Activated naive CD4-positive, alpha-beta T cell (primary cell): ENCODE measurements at regions not wholly inside any gene's neighbourhood (a gene's known extent, or its start where the extent isn't known, plus 50 kb on each side); places are given as distances from the start of the nearest gene placed in this dataset.
A peak's percentile ranks its signal among the peaks of the same experiment; 100 is the strongest.

ENCODE experiments used
- DNase-seq, 4 experiments: peaks; one replicate each; lab custom pipeline; 2025; lab: John Stamatoyannopoulos, UW

DNA sequence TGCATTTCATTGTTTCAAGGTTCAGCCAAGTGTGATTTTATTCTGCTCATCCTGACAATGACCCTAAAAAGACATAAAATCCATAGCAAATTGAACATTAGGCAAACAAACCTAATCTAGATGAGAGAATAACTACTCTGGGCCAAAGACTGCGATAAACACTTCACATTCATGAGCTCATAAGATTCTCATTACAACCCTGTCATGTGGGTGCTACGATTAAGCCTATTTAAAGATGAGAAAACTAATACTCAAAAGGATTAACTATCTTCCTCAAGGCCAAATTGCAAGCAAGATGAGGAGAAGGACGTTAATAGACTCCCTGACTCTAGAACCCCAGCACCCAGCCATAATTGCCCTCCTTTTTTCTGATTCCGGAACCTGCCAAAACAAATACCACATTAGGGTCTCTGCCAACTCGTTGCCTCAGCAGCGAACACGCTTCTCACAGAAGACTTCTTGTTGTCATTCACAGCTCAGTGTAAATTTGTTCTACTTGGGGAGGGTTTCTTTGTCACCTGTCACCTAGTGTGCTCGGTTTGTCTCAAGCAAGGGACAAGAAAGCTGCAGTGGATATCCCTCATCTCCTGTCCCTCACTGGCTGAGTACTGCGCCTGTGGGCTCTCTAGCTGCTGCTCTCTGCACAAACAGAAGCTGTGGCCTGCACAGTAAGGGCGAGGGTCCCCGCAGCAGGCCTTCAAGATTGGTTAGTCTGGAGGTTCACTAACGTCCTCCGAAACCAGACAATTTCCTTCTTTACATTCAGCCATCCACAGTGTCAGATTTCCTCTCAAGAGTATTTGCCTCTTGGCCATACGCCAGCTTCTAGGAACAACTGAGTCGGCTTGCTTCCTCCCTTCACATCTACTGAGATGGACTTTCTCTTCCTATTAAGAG is 200.0 kb upstream of the UBE2E2 start:
- DNase-seq = no peak

DNA sequence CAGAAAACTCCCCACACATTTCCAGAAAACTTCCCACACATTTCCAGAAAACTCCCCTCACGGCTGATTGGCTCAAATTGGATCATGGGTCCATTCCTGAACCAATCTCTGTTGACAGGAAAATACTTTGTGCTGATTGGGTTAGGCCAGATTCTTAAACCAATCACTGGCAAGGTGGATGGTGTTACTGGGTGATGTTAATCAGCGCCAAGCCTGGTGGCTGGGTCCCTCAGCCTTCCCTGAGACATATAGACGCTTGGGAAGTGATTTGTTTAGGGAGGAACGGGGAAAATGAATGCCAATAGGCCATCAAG is 199.4 kb upstream of the UBE2E2 start:
- DNase-seq = no peak

DNA sequence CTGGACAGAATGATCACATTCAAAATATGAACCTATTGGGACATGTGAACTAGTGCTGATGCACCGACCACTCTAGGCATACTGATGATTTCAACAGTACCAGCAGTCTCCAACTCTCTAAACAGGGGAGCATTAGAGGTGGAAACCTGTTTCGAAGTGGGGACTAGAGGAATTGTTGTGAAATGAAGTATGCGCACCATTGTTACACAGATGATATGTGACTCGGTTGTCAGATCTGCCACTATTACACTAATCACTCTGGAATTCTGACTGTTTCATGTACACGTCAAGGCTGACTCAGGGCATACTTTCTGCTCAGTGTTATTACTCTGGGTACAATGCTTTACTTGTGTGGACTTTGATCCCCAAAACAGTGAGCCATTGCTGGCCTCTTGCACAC is 198.2 kb upstream of the UBE2E2 start:
- DNase-seq = no peak

DNA sequence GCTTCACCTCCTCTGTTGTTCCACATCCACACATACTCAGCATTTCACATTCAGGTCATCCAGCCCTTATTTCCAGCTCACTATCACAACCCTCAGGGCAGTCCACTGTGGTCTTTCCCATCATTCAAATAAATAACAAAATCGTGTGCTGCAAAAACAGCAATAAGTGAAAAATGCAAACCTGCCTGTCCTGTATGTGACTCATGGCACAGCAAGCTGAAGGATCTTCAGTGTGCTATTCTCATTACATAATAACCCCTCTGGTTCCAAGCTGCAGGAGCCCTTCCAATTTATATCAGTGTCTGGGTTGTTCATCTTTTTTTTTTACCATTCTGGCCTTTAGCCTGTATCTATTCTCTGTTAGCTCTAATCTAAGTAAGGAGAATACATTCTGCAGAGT is 185.3 kb upstream of the UBE2E2 start:
- DNase-seq = no peak

DNA sequence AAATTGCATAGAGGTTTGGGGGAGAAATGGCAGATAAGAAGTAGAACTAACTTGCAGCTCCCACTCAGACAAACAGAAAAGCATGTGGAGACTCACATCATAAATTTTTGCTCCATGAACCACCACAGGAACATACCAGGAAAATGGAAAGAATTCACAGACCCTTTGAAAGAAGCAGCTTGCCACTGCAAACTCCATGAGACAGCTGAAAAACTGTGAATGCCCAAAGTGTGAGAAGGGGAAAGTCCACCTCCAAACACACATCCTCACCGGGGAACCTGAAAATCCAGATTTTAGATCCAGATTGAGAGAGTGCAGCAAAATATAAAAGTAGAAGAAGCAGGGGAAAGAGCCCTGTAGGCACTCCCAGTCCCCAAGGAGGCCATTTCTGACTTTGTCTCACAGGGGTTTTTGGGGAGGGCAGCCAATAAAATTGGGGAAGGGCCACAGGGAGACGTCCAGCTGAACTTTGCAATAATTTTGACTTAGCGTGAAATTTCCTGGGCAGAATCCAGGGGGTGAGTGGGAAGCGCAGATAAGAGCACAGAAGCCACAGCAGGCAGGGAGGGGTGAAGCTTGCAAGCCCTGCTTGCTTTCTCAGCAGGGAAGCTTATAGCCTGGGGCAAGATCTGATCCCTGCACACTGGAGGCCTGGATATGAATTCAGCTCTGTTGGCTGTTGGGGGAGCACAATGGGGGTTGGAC is 183.4 kb upstream of the UBE2E2 start:
- no peak for DNase-seq

DNA sequence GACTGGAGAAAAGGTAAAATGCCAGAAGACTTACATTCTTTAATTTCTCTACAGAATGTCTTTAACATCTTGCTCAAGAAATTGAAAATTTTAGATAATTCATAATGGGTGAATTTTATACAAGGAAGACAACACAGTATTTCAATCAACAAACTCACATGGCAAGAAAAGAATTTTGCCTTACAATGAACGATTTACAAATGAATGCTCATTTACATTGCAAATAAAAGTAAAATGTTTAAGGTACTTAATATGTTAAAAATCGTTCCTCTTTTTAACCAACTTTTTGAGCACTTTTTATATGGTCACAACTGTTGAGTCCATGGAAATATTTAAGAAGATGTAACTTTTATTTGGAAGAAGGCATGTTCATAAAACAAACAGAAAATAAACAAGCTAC is 174.8 kb upstream of the UBE2E2 start:
- no peak for DNase-seq

DNA sequence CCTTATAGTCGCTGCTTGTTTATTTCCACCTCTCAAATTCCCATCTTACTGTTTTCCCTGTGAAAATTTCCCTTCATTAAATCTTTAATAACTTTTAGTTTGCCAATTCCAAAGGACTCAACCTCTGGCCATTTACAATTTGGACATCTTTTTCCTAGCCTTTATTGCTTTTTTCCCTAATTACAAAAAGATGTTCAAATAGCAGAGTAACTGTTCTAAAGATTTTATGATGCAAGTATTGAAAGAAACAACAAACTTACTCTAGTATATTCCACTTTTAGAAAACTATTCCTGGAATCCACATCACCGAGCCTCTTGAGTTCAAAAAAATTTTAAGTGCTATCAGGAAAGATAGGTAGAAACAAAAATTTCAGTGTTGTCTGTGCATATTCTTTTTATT is 174.1 kb upstream of the UBE2E2 start:
- no peak for DNase-seq

DNA sequence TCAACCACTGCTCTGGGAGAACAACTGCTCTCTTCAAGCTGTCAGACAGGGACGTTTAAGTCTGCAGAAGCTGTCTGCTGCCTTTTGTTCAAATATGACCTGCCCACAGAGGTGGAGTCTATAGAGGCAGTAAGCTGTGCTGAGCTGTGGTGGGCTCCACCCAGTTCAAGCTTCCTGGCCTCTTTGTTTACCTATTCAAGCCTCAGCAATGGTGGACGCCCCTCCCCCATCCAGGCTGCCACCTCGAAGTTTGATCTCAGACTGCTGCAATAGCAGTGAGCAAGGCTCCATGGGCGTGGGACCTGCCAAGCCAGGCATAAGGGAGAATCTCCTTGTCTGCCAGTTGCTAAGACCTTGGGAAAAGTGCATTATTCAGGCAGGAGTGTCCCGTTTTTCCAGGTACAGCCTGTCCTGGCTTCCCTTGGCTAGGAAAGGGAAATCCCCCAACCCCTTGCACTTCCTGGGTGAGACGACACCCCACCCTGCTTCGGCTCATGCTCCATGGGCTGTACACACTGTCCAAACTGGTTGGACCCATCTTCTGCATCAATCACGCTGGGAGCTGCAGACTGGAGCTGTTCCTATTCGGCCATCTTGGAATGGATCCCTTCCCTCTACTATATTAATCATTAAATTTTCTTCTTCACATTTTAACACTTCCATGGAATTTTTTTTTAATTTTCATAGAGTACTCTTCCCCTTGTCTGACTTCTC is 167.0 kb upstream of the UBE2E2 start:
- peak in 1 of 4 experiments; percentile 13 for DNase-seq

DNA sequence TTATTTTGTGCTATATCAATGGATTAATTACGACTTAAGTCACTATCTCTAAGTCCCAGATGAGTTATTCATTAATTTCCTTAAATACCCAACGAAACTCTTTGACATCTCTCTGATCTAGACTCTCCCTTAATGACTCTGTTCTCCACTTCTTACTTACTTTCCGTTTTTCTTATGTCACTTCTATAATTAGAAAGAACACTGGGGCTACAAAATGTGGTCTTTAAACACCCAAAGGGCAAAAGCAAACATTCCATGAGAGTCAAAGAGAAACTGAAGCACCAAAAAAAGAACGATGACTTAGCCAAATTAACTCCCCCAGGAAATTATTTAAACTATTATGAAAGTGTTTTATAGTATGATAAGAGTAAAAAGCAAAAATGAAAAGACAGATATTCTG is 166.4 kb upstream of the UBE2E2 start:
- DNase-seq = no peak

DNA sequence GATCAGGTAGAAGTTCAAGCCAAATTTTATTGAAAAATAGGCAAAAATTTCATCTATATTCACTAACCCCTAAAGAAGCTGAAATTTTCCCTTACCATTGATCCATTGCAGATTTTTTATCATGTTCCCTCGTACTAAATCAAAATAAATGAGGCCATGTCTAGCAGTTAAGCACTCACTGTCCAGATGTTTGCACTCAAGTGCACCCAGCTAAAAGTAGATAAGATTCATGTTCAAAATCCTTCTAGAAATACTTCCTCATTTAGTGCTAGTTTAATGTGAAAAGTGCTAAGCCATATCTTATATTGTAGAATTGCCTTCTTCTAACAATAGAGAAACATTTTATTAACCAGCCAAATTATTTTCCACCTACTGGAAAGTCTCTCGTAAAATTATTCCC is 164.7 kb upstream of the UBE2E2 start:
- DNase-seq = no peak

DNA sequence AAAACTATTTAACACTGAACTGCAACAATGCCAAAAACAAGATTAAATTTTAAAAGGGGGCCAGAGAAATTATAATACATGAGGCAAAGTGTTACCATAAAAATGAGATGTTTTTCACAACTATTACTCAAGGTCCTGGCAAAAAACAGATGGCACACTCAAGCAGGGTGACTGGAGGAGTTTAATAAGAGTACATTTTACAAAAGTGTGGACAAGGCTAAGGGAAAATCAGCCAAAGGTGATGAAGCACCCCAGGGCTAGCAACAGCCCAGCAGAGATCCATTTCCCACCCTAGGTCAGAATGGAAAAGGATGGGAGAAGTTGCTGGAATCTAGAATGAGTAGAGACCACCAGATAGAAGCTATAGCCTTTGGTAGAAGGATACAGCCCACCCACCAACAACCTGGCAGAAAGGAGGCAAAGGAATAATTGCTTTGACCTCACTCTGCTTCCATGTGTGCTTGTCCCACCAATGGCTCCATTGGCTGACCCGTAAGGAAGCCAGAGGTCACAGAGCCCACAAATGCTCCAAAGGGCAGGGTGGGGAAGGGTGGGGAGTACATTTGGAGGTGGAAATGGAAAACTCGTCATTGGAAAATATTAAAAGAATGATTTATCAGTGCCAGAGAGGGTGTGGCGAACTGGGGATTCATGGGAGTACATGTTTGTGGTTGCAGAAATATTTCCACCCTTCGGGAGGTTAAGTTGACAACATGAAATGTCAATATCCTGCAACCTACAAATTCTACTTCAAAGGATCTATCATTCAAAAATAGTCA is 161.0 kb upstream of the UBE2E2 start:
- DNase-seq = no peak

DNA sequence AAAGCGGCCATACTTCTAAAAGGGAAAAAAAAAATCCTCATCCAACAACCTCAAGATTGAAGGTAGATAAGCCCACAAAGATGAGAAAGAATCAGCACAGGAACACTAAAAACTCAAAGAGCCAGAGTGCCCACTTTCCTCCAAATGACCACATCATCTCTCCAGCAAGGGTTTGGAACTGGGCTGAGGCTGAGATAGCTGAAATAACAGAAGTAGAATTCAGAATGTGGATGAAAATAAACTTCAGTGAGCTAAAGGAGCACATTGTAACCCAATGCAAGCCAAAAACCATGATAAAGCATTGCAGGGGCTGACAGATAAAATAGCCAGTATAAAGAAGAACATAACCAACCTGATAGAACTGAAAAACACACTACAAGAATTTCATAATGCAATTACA is 158.7 kb upstream of the UBE2E2 start:
- no peak for DNase-seq

DNA sequence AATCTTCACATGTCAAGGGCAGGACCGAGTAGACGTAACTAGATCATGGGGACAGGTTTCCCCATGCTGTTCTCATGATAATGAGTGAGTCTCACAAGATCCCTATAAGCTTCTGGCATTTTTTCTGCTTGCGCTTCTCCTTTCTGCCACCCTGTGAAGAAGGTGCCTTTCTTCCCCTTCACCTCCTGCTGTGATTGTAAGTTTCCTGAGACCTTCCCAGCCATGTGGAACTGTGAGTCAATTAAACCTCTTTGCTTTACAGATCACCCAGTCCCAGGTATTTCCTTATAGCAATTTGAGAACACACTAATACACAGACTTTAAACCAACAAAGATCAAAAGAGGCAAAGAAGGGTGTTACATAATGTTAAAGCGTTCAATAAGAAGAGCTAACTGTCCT is 156.6 kb upstream of the UBE2E2 start:
- no peak for DNase-seq

DNA sequence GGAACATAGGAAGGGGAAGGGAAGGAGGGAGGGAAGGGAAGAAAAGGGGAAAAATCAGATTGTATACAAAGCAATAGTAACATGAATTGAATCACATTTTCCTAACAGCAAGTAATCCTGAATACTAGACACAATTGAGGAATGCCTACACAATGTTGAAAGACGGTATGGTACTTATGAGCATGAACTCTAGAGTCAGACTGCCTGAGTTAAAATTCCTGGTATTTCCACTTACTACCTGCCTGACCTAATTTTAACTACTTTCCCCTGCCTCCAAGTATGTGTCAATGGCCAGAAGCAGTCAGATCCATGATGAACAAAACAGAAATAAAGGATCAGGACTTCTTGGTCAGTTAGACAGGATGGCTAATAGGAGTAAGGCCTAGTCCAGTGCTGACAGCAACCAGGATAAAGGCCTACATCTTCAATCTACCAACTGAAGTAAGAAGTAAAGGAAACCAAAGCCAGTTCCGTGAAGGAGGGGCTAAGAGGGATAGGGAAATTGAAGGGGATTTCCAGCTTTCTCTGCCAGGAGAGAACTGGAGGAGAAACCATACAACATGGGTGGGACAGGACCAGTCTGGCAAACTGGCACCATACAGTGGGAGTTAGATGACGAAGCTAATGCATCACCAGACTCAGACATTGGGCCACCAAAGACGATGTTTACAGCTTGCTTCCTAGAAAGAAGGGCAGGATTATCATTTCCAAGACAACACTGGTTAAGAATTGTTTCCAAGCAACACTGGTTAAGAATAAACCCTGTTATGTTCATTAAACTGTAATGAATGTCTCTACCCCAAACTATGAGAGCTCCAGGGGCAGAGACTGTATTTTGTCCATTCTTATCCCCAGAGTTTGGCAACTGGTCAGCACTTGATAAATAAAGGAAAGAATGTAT is 151.6 kb upstream of the UBE2E2 start:
- no peak for DNase-seq

DNA sequence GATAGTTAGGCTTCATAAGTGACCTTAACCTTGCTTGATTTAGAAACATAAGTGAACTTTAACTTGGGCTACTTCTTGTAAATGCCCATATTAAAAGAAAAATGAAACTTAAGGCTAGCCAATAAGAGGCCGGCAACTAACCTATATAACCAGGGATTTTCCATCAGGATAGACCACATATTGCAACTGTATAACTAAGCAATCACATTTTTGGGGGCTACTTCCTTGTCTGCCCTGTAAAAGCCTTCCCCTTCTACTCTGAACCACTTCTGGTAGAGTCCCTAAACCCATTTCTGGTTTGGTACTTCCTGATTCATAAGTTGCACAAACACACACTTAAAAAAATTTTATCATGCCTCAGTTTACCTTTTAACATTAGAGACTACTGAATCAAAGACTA is 150.9 kb upstream of the UBE2E2 start:
- no peak for DNase-seq

DNA sequence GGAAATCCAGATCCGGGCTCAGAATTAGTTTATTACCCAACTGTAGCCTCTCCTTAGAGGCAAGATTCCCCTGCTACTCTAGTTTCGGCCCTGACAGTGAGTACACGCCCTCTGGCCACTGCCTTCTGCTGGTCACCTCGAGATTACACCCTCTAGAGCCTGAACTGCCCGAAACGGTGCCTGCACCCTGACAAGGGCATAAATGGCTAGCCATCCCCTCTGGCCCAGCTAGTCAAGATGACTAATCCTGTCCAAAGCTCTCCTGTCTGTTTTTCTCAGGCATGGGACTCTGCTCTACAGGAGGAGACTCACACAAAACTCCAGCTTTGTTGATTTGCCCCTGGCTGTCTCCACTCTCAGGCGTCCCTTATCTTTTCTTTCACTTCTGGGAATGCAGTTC is 150.5 kb upstream of the UBE2E2 start:
- no peak for DNase-seq

DNA sequence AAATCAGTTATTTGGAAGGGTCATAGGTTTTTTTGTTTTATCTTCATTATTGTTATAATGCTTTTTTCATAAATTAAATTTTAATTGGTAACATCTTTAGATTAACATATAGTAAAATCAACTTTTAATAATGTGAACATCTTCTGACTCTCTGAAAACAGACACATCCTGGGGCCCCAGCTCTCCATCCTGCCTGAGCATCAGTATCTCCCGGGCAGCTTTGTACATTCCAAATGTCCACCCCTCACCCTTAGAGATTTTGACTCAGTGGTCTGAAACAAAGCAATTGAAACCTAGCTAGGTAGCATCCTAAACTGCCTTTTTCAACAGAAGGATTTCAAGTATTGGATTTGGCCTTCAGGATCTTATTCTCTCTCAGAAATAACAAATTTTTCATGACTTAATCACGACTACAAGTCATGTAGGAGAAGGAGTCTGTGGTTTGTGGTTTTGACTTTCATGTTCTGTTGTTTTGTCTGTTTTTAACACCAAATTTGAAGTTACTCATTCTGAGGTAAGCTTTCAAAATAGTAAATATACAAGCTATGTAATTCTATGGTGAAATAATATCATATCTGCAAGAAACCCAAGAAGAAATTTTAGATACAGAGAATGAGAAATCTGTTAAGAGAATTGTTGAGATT is 147.3 kb upstream of the UBE2E2 start:
- DNase-seq = no peak

DNA sequence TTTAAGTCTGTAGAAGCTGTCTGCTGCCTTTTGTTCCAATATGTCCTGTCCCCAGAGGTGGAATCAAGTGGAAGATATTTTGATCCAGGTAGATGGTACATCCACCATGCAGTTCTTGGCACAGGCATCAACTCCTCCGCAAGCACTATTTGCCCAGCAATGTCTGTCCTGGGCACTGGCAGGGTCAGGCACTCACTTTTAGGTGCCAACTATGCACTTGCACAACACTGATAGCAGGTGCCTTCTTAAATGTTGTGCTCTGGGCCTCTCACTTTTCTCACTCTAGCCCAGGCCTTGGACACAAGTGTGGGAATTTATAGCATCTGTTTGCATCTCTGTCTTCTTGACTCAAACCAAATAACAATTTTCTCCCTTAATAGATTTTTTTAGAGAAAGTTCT is 140.5 kb upstream of the UBE2E2 start:
- DNase-seq = no peak

DNA sequence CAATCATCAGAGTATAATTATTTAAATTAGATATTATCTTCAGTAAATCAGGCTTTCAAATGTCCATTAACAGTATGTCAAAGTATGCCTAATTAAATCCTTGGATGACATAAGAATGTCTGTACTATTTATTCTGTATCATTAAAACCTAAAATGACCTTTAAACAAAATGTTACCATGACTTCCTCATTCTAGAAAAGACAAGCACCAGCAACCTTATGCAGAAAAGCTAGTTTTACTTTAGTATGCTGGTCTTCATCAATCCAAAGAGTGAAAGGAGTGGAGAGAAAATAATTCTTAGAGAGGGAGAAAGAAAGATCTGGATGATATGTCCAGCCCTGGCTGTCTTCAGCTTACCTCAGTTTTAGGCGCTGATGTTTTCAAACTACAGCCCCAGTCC is 140.1 kb upstream of the UBE2E2 start:
- no peak for DNase-seq

DNA sequence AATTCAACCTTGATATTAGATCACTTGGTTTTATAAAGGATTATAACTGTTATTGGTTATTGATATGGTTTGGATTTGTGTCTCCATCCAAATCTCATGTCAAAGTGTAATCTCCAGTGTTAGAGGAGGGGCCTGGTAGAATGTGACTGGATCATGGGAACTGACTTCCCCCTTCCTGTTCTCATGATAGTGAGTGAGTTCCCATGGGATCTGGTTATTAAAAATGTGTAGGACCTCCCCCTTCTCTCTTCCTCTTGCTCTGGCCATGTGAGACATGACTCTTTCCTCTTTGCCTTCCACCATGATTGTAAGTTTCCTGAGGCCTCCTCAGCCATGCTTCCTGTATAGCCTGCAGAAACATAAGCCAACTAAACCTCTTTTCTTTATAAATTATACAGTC is 136.0 kb upstream of the UBE2E2 start:
- DNase-seq = no peak
